HG02642 (cell line): ENCODE measurements at regions not wholly inside any gene's neighbourhood (a gene's known extent, or its start where the extent isn't known, plus 50 kb on each side); places are given as distances from the start of the nearest gene placed in this dataset.
"Not testable (repeated sequence)": the region's sequence is repeated elsewhere in the genome, so short reads cannot be mapped to it uniquely, and the experiment has no call there.

Source experiments
- ATAC-seq: cut with Tn5 transposase; IDR thresholded peaks from one replicate; pipeline ENCODE4 v1.9.1; 2021; ENCODE audit warnings: mild to moderate bottlenecking; ENCODE audit not compliant: unreplicated experiment, poor library complexity

- no peak for ATAC-seq
Observed at GRCh38 chr5:1641041-1641440, 117.3 kb upstream of the LPCAT1 start.

GRCh38 chr5:1640421-1640881 is 116.7 kb upstream of the LPCAT1 start:
- no peak for ATAC-seq

GRCh38 chr5:1639757-1640156 is 116.0 kb upstream of the LPCAT1 start:
- no peak for ATAC-seq

- ATAC-seq = no peak
Observed at GRCh38 chr5:1638658-1639400, 115.1 kb upstream of the LPCAT1 start.

- no peak for ATAC-seq
Observed at GRCh38 chr5:1637639-1638481, 114.1 kb upstream of the LPCAT1 start.

GRCh38 chr5:1636981-1637638 is 113.3 kb upstream of the LPCAT1 start:
- no peak for ATAC-seq

- not testable (repeated sequence) for ATAC-seq
Observed at GRCh38 chr5:1636208-1636770, 112.5 kb upstream of the LPCAT1 start.

GRCh38 chr5:1635477-1635876 is 111.7 kb upstream of the LPCAT1 start:
- ATAC-seq = not testable (repeated sequence)

- ATAC-seq = no peak
Observed at GRCh38 chr5:1634337-1634661, 110.5 kb upstream of the LPCAT1 start.

- peak; percentile 94 for ATAC-seq
Observed at GRCh38 chr5:1633605-1634336, 110.0 kb upstream of the LPCAT1 start.

GRCh38 chr5:1631004-1631403 is 107.2 kb upstream of the LPCAT1 start:
- not testable (repeated sequence) for ATAC-seq

GRCh38 chr5:1626397-1626796 is 102.6 kb upstream of the LPCAT1 start:
- ATAC-seq = not testable (repeated sequence)

GRCh38 chr5:1619531-1619930 is 95.8 kb upstream of the LPCAT1 start:
- ATAC-seq = not testable (repeated sequence)

GRCh38 chr5:1618296-1618865 is 94.6 kb upstream of the LPCAT1 start:
- not testable (repeated sequence) for ATAC-seq

- not testable (repeated sequence) for ATAC-seq
Observed at GRCh38 chr5:1617236-1617755, 93.5 kb upstream of the LPCAT1 start.

GRCh38 chr5:1613515-1613914 is 89.8 kb upstream of the LPCAT1 start:
- ATAC-seq = not testable (repeated sequence)

GRCh38 chr5:1610526-1610925 is 86.8 kb upstream of the LPCAT1 start:
- ATAC-seq = not testable (repeated sequence)

GRCh38 chr5:1609111-1609510 is 85.4 kb upstream of the LPCAT1 start:
- not testable (repeated sequence) for ATAC-seq

GRCh38 chr5:1608336-1608735 is 84.6 kb upstream of the LPCAT1 start:
- not testable (repeated sequence) for ATAC-seq
